ENCODE measurements at regions not wholly inside any gene's neighbourhood (a gene's known extent, or its start where the extent isn't known, plus 50 kb on each side); places are given as distances from the start of the nearest gene placed in this dataset.

DNA sequence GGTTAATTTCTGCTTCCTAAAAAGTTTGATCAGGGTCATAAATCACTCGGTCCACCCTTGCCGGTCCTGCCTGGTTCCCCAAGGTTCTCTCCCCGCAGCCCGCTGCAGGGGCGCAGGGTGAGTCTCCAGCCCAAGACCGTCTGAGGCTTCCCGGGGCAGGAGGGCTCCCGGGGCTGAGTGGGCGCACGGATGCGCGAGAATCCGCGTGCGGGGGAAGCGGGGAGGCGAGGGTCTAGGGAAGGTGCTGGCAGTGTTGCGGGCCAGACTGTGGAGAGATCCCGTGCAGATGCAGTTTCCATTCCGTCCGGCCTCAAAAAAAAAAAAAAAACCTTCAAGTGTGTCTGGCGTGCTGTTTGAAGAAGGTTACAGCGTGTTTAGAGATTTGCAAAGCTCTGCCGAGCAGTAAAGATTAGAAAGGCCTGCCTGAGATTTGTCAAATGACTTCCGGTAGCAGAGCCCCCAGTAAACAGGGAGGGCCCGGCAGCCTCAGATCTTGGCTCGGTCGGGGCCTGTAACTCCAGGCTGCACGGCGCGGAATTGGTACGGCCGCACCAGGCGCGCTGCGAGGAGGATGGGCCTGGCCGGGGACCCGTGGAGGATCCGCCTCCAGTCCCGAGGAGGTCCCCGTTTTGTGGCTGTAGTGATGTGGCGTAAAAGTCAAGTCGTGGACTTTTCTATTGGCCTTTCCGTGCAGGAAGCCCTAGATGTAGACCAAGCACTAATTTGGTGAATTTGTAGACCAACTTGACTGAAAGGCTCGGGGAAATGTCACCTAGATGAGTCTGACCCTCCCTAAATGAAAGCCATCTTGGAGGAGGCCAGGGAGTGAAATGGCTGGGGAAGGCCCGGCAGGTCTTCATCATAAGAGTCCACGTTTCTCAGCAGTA lies 293.2 kb upstream of the NFE2L3 start:
- H3K27me3 ChIP-seq (ENCODE audit: insufficient read depth, low read depth, low read length) = peaks cover 91% of the 10 kb centered on the region
- no peak overlapping the region for H3K9ac ChIP-seq (ENCODE audit: low read length)
- H3K36me3 ChIP-seq (ENCODE audit: insufficient read depth, low read length) = no peaks in the 10 kb centered on the region
- H3K9me2 ChIP-seq (ENCODE audit: insufficient read depth, low read length) = no peaks in the 10 kb centered on the region
- H3K27ac ChIP-seq (ENCODE audit: low read length) = no peak overlapping the region
- H3K4me3 ChIP-seq (ENCODE audit: low read length) = no peak overlapping the region
- H3K4me2 ChIP-seq (ENCODE audit: low read length) = no peak overlapping the region
- no peak overlapping the region for H2AFZ ChIP-seq (ENCODE audit: low read depth, low read length)
- no peaks in the 10 kb centered on the region for H3K9me3 ChIP-seq (ENCODE audit: low read length)
- H4K20me1 ChIP-seq (ENCODE audit: insufficient read depth) = no peaks in the 10 kb centered on the region
- H3F3A ChIP-seq (ENCODE audit: insufficient read depth, low read length, poor library complexity, severe bottlenecking) = peaks cover 4% of the 10 kb centered on the region
- TF ChIP-seq POLR2AphosphoS5 (IDR thresholded peaks at IDR 0.05) (peak; percentile 4), EZH2 (IDR thresholded peaks at IDR 0.05; ENCODE audit: borderline replicate concordance, insufficient read depth, low read length, poor library complexity, severe bottlenecking) (no peak)
- no peaks in the 10 kb centered on the region for H3K79me2 ChIP-seq (replicated peaks; ENCODE audit: insufficient read depth, low read length)

DNA sequence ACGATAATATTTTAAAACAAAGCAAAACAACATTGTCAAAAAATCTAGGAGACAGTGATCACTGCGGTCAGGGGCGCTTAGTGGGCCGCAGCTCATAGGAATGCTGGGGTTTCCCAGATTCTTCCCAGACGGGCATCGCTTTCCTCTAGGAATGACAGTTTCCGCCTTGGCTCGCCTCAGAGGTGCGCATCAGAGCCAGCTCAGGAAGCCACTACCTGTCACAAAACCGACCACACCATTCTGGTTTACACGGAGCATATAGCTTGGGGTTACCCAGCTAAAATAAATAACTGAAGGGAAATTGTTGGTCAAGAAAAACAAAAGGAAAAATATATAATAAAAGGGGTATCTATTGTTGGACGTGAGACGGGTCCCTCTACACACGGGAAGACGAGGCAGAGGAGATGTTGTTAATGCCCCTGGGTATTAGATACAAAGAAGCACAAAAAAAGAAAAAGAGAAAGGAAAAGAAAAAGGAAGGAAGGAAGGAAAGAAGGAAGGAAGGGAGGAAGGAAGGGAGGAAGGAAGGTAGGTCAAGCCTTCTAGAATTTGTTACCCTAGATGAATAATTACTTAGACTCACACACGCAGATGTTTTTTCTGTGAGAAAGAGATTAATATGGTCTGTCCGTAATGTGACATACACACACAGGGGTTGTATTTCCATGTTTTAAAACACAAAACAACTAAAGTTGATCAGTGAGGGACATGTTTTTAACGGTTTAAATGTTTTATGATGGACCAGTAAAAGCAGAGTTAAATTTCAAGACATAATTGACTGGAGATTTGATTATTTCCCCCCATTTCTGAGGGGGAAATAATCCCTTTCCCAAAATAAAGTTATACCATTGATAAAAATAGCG lies 292.4 kb upstream of the NFE2L3 start:
- peaks cover 4% of the 10 kb centered on the region for H3F3A ChIP-seq (ENCODE audit: insufficient read depth, low read length, poor library complexity, severe bottlenecking)
- no peaks in the 10 kb centered on the region for H3K9me2 ChIP-seq (ENCODE audit: insufficient read depth, low read length)
- no peaks in the 10 kb centered on the region for H3K36me3 ChIP-seq (ENCODE audit: insufficient read depth, low read length)
- H3K4me2 ChIP-seq (ENCODE audit: low read length) = no peak overlapping the region
- no peaks in the 10 kb centered on the region for H3K79me2 ChIP-seq (replicated peaks; ENCODE audit: insufficient read depth, low read length)
- TF ChIP-seq MXI1 (conservative IDR thresholded peaks at IDR 0.05; ENCODE audit: poor library complexity, severe bottlenecking) (no peak), RAD21 (conservative IDR thresholded peaks at IDR 0.05) (no peak), TAF1 (IDR thresholded peaks at IDR 0.05; ENCODE audit: low read depth) (no peak), SMC3 (conservative IDR thresholded peaks at IDR 0.05; ENCODE audit: poor library complexity) (no peak), EZH2 (IDR thresholded peaks at IDR 0.05; ENCODE audit: borderline replicate concordance, insufficient read depth, low read length, poor library complexity, severe bottlenecking) (no peak), EP300 (conservative IDR thresholded peaks at IDR 0.05; ENCODE audit: poor library complexity, severe bottlenecking) (no peak), POLR2AphosphoS5 (IDR thresholded peaks at IDR 0.05) (no peak), CTCF (IDR thresholded peaks at IDR 0.05; ENCODE audit: poor library complexity, severe bottlenecking) (no peak)
- TF ChIP-seq, protein P1, sequence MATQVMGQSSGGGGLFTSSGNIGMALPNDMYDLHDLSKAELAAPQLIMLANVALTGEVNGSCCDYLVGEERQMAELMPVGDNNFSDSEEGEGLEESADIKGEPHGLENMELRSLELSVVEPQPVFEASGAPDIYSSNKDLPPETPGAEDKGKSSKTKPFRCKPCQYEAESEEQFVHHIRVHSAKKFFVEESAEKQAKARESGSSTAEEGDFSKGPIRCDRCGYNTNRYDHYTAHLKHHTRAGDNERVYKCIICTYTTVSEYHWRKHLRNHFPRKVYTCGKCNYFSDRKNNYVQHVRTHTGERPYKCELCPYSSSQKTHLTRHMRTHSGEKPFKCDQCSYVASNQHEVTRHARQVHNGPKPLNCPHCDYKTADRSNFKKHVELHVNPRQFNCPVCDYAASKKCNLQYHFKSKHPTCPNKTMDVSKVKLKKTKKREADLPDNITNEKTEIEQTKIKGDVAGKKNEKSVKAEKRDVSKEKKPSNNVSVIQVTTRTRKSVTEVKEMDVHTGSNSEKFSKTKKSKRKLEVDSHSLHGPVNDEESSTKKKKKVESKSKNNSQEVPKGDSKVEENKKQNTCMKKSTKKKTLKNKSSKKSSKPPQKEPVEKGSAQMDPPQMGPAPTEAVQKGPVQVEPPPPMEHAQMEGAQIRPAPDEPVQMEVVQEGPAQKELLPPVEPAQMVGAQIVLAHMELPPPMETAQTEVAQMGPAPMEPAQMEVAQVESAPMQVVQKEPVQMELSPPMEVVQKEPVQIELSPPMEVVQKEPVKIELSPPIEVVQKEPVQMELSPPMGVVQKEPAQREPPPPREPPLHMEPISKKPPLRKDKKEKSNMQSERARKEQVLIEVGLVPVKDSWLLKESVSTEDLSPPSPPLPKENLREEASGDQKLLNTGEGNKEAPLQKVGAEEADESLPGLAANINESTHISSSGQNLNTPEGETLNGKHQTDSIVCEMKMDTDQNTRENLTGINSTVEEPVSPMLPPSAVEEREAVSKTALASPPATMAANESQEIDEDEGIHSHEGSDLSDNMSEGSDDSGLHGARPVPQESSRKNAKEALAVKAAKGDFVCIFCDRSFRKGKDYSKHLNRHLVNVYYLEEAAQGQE (IDR thresholded peaks at IDR 0.05; ENCODE audit: borderline replicate concordance) = no peak
- H2AFZ ChIP-seq (ENCODE audit: low read depth, low read length) = no peak overlapping the region
- H3K27ac ChIP-seq (ENCODE audit: low read length) = no peak overlapping the region
- no peak overlapping the region for H3K9ac ChIP-seq (ENCODE audit: low read length)
- no peaks in the 10 kb centered on the region for H3K9me3 ChIP-seq (ENCODE audit: low read length)
- H3K27me3 ChIP-seq (ENCODE audit: insufficient read depth, low read depth, low read length) = peaks cover 92% of the 10 kb centered on the region
- no peak overlapping the region for H3K4me3 ChIP-seq (ENCODE audit: low read length)
- H4K20me1 ChIP-seq (ENCODE audit: insufficient read depth) = no peaks in the 10 kb centered on the region

All from neural cell (in vitro differentiated cells).